Body of pancreas (tissue), 4 donors: ENCODE measurements at regions not wholly inside any gene's neighbourhood (a gene's known extent, or its start where the extent isn't known, plus 50 kb on each side); places are given as distances from the start of the nearest gene placed in this dataset.

ENCODE experiments used
- CTCF ChIP-seq, 7 experiments: fragments of 450-650 bp in 4 of 7; fragments of 200-600 bp in 3 of 7; sonication (generic) in 3 of 7; IDR thresholded peaks; one replicate each; pipeline ENCODE4 v1.5.1; 2016 to 2019; ENCODE audit warnings: antibody characterized with exemption in 7 of 7
- POLR2A ChIP-seq, 3 donors: fragments of 450-650 bp; IDR thresholded peaks; one replicate each; pipeline ENCODE4 v1.6.1; 2016; ENCODE audit warnings: antibody characterized with exemption in 3 of 3, mild to moderate bottlenecking in 2 of 3

GRCh38 chr2:119078796-119079195, 79.8 kb downstream of the C1QL2 start:
- no peak for TF ChIP-seq CTCF (IDR thresholded peaks at IDR 0.05)
- TF ChIP-seq POLR2A (IDR thresholded peaks at IDR 0.05), result no peak
